ENCODE measurements at regions not wholly inside any gene's neighbourhood (a gene's known extent, or its start where the extent isn't known, plus 50 kb on each side); places are given as distances from the start of the nearest gene placed in this dataset.

DNA sequence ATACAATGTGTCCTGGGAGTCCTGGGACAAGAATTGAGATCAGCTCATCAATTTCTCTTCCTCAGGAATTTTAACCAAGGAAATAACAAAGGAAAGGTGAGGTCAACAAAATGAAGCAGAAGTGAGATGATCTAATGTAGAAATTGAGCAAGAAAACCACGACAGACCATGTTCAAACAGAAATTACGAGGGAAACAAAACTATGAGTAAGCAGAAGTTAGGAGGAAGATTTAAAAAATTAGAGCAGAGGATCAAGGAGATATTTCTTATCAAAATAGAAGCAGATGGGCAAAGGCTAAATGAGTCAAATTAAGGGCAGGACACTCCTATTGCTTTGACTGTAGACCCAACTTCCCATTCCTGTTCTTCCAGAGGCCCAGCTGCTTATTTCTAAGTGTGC is 97.4 kb downstream of the HINT1 start:
- Histone ChIP-seq H3K4me1 (ENCODE audit: insufficient read depth, low read length) (peaks cover 23% of the 10 kb centered on the region), H3K36me3 (ENCODE audit: insufficient read depth, low read length) (no peaks in the 10 kb centered on the region), H3K9me3 (ENCODE audit: control insufficient read depth in 1 of 2, insufficient read depth in 1 of 2, low read length in 2 of 2) (peaks cover 6 to 19% of the 10 kb centered on the region in 2 experiments), H3K4me3 (ENCODE audit: low read length) (no peak overlapping the region), H3K27ac (ENCODE audit: low read depth in 1 of 2, low read length in 2 of 2) (peak overlapping the region in 1 of 2 donors; percentile 4), H3K27me3 (ENCODE audit: control insufficient read depth in 1 of 2, insufficient read depth in 2 of 2, low read length in 2 of 2) (no peaks in the 10 kb centered on the region)
- Mint-ChIP-seq H3K9me3 (peaks cover 9% of the 10 kb centered on the region), H3K27me3 (no peaks in the 10 kb centered on the region), H3K4me1 (ENCODE audit: low read depth) (peaks cover 52% of the 10 kb centered on the region), H3K27ac (peak overlapping the region; percentile 94), H3K36me3 (ENCODE audit: low read depth) (peaks cover 21% of the 10 kb centered on the region), H3K4me3 (no peak overlapping the region)
- CTCF ChIA-PET, result interaction anchor here (1.4 kb wide), 1 partner anchor 9 kb away, joined by 3 read pairs; no protein-coding TSS in a partner anchor
- ATAC-seq (ENCODE audit: poor library complexity), result no peak
- POLR2A ChIA-PET, result no interaction called here
- no peak for DNase-seq
- TF ChIP-seq, protein P1, sequence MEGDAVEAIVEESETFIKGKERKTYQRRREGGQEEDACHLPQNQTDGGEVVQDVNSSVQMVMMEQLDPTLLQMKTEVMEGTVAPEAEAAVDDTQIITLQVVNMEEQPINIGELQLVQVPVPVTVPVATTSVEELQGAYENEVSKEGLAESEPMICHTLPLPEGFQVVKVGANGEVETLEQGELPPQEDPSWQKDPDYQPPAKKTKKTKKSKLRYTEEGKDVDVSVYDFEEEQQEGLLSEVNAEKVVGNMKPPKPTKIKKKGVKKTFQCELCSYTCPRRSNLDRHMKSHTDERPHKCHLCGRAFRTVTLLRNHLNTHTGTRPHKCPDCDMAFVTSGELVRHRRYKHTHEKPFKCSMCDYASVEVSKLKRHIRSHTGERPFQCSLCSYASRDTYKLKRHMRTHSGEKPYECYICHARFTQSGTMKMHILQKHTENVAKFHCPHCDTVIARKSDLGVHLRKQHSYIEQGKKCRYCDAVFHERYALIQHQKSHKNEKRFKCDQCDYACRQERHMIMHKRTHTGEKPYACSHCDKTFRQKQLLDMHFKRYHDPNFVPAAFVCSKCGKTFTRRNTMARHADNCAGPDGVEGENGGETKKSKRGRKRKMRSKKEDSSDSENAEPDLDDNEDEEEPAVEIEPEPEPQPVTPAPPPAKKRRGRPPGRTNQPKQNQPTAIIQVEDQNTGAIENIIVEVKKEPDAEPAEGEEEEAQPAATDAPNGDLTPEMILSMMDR (IDR thresholded peaks at IDR 0.05), result no peak
- intact Hi-C loops (cut with DNase I, micrococcal nuclease), result loop anchor here in 1 of 2 experiments (5.0 kb wide), 1 partner anchor 195 kb away; no protein-coding TSS in a partner anchor

DNA sequence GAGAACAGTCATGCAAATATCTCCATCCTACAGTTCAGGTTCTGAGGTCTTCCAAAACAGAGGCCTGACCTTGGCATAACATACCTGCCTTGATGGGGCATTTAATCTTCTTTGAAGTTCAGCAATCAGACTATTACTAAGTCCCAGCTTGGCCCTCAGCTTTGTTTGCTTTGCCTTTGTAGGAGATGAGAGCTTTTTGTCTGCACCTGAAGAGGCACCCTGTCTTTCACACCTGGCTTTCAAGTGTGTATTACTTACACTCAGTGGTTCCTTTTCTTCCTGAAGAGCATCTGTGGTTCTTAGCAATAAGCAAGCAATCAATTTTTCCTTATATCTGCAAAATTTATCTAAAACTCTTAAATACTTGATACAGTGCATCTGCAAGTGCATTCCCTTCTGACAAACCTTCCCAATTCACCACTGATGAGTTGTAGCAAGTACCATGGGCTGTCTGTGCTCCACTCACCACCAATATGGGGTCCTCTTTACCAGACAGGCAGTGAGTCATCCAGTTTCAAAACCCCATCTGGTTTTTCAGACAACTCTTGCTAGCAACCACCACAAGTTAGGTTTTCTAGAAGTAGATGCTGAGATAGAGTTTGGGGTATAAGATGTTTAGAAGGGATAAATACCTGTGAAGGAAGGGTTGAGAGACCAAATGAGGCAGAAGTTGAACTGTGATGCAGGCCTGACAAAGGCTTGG is 100.2 kb downstream of the HINT1 start:
- POLR2A ChIA-PET, result no interaction called here
- TF ChIP-seq, protein P1 (IDR thresholded peaks at IDR 0.05), result no peak
- no peak overlapping the region for H3K4me3 ChIP-seq (ENCODE audit: low read length)
- peaks cover 15% of the 10 kb centered on the region for H3K4me1 ChIP-seq (ENCODE audit: insufficient read depth, low read length)
- intact Hi-C loops (cut with DNase I, micrococcal nuclease), result loop anchor here in 1 of 2 experiments (1.0 to 5.0 kb wide), 2 partner anchors 28 to 193 kb away; no protein-coding TSS in a partner anchor
- Mint-ChIP-seq H3K36me3 (ENCODE audit: low read depth) (peaks cover 21% of the 10 kb centered on the region), H3K9me3 (peaks cover 9% of the 10 kb centered on the region), H3K4me3 (no peak overlapping the region), H3K4me1 (ENCODE audit: low read depth) (peaks cover 35% of the 10 kb centered on the region), H3K27ac (no peak overlapping the region), H3K27me3 (no peaks in the 10 kb centered on the region)
- H3K9me3 ChIP-seq (ENCODE audit: control insufficient read depth in 1 of 2, insufficient read depth in 1 of 2, low read length in 2 of 2), result peaks cover 6 to 19% of the 10 kb centered on the region in 2 experiments
- no peaks in the 10 kb centered on the region for H3K27me3 ChIP-seq (ENCODE audit: control insufficient read depth in 1 of 2, insufficient read depth in 2 of 2, low read length in 2 of 2)
- CTCF ChIA-PET, result no interaction called here
- no peaks in the 10 kb centered on the region for H3K36me3 ChIP-seq (ENCODE audit: insufficient read depth, low read length)
- DNase-seq, result no peak
- no peak for ATAC-seq (ENCODE audit: poor library complexity)
- H3K27ac ChIP-seq (ENCODE audit: low read depth in 1 of 2, low read length in 2 of 2), result no peak overlapping the region

DNA sequence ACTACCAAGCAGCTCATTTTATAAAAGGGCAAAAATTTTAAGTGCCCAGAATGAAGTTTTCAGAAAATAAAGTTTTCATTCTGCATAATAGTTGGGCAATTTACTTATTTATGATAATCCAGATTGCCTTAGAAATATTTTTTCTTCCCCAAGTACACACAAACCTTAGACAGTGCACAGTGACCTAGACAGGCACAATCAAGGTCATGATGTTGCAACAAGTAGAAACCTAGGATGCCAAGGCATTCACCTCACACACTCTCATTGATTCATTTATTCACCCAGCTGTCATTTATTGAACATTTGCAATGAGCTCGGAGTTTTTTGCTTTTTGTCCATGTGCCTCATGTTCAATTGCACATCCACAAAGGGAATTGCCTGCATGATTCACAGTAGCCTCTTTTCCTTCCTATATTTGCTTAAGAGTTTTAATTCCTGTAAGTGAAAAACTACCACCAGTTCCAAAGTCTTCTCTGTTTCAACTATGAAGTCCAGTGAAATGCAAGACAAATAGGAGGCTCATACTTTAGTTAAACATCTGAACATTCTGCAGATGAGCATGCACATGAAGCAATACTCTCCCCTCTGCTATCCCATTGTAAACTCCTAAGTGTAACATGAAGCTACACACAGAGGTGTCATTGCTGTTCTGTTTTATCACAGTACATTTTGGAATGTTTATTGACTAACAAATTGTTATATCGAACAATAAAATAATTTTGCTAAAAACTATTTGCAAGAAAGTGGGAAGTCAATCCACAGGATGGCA is 122.9 kb downstream of the HINT1 start:
- no peak overlapping the region for H3K27ac ChIP-seq (ENCODE audit: low read depth in 1 of 2, low read length in 2 of 2)
- H3K27me3 ChIP-seq (ENCODE audit: control insufficient read depth in 1 of 2, insufficient read depth in 2 of 2, low read length in 2 of 2), result no peaks in the 10 kb centered on the region
- Mint-ChIP-seq H3K27ac (no peak overlapping the region), H3K4me3 (no peak overlapping the region), H3K9me3 (peaks cover 5% of the 10 kb centered on the region), H3K4me1 (ENCODE audit: low read depth) (no peaks in the 10 kb centered on the region), H3K27me3 (no peaks in the 10 kb centered on the region), H3K36me3 (ENCODE audit: low read depth) (no peaks in the 10 kb centered on the region)
- ChIA-PET CTCF (no interaction called here), POLR2A (no interaction called here)
- H3K36me3 ChIP-seq (ENCODE audit: insufficient read depth, low read length), result no peaks in the 10 kb centered on the region
- intact Hi-C loops (cut with DNase I, micrococcal nuclease), result no loop called here
- ATAC-seq (ENCODE audit: poor library complexity) (no peak), DNase-seq (no peak)
- TF ChIP-seq, protein P1 (IDR thresholded peaks at IDR 0.05), result no peak
- no peaks in the 10 kb centered on the region for H3K9me3 ChIP-seq (ENCODE audit: control insufficient read depth in 1 of 2, insufficient read depth in 1 of 2, low read length in 2 of 2)
- no peaks in the 10 kb centered on the region for H3K4me1 ChIP-seq (ENCODE audit: insufficient read depth, low read length)
- no peak overlapping the region for H3K4me3 ChIP-seq (ENCODE audit: low read length)
